Subcutaneous abdominal adipose tissue (tissue), 5 donors: ENCODE measurements at regions not wholly inside any gene's neighbourhood (a gene's known extent, or its start where the extent isn't known, plus 50 kb on each side); places are given as distances from the start of the nearest gene placed in this dataset.
"Not testable (repeated sequence)": the region's sequence is repeated elsewhere in the genome, so short reads cannot be mapped to it uniquely, and the experiment has no call there.

Experiments
- H3K27ac ChIP-seq: one replicate; pipeline ENCODE4 v1.7.0; 2013; ENCODE audit warnings: low read depth, mild to moderate bottlenecking, inconsistent platforms, low read length, moderate library complexity
- H3K27me3 ChIP-seq, 5 donors: one replicate each; pipeline ENCODE4 v1.7.0; 2013; ENCODE audit warnings: low read length in 5 of 5, inconsistent platforms in 1 of 5; ENCODE audit not compliant: control insufficient read depth in 5 of 5, insufficient read depth in 4 of 5
- H3K36me3 ChIP-seq, 5 donors: one replicate each; pipeline ENCODE4 v1.7.0; 2013; ENCODE audit warnings: low read length in 5 of 5; ENCODE audit not compliant: control insufficient read depth in 5 of 5, insufficient read depth in 5 of 5
- H3K4me1 ChIP-seq, 5 donors: one replicate each; pipeline ENCODE4 v1.7.0; 2013; ENCODE audit warnings: low read length in 5 of 5, mild to moderate bottlenecking in 3 of 5, moderate library complexity in 1 of 5; ENCODE audit not compliant: control insufficient read depth in 5 of 5, insufficient read depth in 5 of 5
- H3K4me3 ChIP-seq, 5 donors: one replicate each; pipeline ENCODE4 v1.7.0; 2013; ENCODE audit warnings: low read length in 5 of 5, low read depth in 1 of 5
- H3K9ac ChIP-seq, 5 donors: one replicate each; pipeline ENCODE4 v1.7.0; 2013; ENCODE audit warnings: low read length in 5 of 5, mild to moderate bottlenecking in 4 of 5, moderate library complexity in 3 of 5
- H3K9me3 ChIP-seq, 5 donors: one replicate each; pipeline ENCODE4 v1.7.0; 2013; ENCODE audit warnings: low read length in 5 of 5; ENCODE audit not compliant: control insufficient read depth in 5 of 5
- donor health status: healthy.
- donor health status: healthy.
- donor health status: healthy.
- donor health status: healthy.
- donor health status: healthy.

DNA sequence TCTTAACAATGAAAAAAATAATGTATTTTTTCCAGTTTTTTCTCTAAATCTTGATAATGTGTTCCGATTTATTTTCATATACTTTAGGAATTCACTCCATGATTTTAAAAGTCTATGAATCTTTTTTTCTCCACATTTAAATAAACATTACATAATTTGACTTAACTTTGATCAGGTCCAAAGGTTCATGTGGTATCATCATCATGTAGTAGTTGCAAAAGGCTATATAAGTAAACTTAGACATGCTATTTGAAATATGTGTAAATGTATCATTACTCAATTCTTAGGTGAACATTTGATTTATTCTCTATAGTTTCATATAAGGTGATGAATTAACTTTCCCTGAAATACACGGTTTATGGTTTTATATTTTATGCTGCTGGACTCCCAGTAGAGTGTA is 2197.0 kb upstream of the RAG2 start:
- Histone ChIP-seq H3K27me3 (no peaks in the 10 kb centered on the region), H3K27ac (no peak overlapping the region), H3K9me3 (no peaks in the 10 kb centered on the region), H3K36me3 (no peaks in the 10 kb centered on the region), H3K4me3 (no peak overlapping the region), H3K9ac (no peak overlapping the region), H3K4me1 (no peaks in the 10 kb centered on the region)

DNA sequence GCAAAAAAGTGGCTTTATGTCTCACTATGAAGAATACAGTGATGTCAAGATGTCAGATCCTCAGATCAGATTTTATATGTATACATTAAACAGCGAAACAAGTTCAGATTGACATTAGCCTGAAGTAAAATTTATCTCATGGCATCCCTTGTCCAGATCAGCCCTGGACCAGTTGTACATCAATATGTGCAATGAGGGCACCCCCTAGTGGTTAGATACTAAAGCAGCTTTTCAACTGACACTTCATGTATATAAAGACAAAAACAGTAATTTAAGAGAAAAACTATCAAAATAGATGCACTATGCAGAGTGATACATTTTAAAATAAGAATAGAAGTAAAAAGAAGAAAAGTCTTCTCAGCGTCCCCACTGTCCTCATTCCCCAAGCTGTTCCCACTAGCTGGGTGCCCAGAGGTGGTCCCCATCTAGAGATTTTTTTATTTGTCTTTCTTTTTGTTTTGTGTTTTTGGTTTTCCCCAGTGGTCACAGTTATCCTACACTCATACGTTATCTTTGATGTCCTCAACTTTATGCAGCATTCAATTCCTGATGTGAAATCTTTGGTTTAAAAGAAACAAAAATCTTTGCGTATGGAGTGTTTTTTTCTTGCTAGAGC is 2193.4 kb upstream of the RAG2 start:
- H3K9me3 ChIP-seq, result no peaks in the 10 kb centered on the region
- no peak overlapping the region for H3K9ac ChIP-seq
- no peaks in the 10 kb centered on the region for H3K27me3 ChIP-seq
- no peaks in the 10 kb centered on the region for H3K36me3 ChIP-seq
- H3K4me1 ChIP-seq, result no peaks in the 10 kb centered on the region
- H3K27ac ChIP-seq, result no peak overlapping the region
- no peak overlapping the region for H3K4me3 ChIP-seq

DNA sequence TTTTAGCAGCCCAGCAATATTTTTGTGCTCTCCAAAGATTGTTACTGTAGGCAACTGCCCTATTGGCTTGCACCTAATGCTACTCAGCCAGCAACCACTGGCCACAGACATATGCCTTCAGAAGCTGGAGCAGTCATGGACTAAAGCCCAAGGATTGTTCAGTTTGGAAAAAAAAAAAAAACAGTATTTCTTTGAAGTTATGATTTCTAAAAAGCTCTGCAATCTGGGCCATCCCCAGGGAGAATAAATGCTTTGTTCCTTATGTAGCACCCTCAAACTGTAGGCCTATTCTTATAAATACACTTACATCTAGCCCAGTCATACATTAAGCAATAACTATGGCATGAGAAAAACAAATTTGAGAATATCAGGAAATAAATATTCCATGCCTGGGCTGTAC is 2190.5 kb upstream of the RAG2 start:
- H3K9me3 ChIP-seq, result no peaks in the 10 kb centered on the region
- no peak overlapping the region for H3K9ac ChIP-seq
- no peaks in the 10 kb centered on the region for H3K27me3 ChIP-seq
- H3K36me3 ChIP-seq, result no peaks in the 10 kb centered on the region
- H3K4me1 ChIP-seq, result no peaks in the 10 kb centered on the region
- H3K27ac ChIP-seq, result no peak overlapping the region
- no peak overlapping the region for H3K4me3 ChIP-seq

- Histone ChIP-seq H3K4me1 (no peaks in the 10 kb centered on the region), H3K4me3 (no peak overlapping the region), H3K36me3 (no peaks in the 10 kb centered on the region), H3K27ac (no peak overlapping the region), H3K27me3 (no peaks in the 10 kb centered on the region), H3K9me3 (no peaks in the 10 kb centered on the region), H3K9ac (no peak overlapping the region)
Measured at GRCh38 chr11:38784164-38784563, 2186.1 kb upstream of the RAG2 start.

- Histone ChIP-seq H3K9ac (no peak overlapping the region), H3K27me3 (no peaks in the 10 kb centered on the region), H3K4me1 (no peaks in the 10 kb centered on the region), H3K9me3 (peaks cover 0 to 6% (median 0%) of the 10 kb centered on the region in 5 donors), H3K36me3 (no peaks in the 10 kb centered on the region), H3K4me3 (no peak overlapping the region), H3K27ac (no peak overlapping the region)
Measured at GRCh38 chr11:38766796-38767195, 2168.8 kb upstream of the RAG2 start.

GRCh38 chr11:38759394-38759793 is 2161.4 kb upstream of the RAG2 start:
- no peak overlapping the region for H3K9ac ChIP-seq
- no peak overlapping the region for H3K27ac ChIP-seq
- H3K4me3 ChIP-seq, result no peak overlapping the region
- no peaks in the 10 kb centered on the region for H3K36me3 ChIP-seq
- peaks cover 0 to 4% (median 0%) of the 10 kb centered on the region in 5 donors for H3K9me3 ChIP-seq
- no peaks in the 10 kb centered on the region for H3K4me1 ChIP-seq
- no peaks in the 10 kb centered on the region for H3K27me3 ChIP-seq

- H3K9ac ChIP-seq, result no peak overlapping the region
- no peaks in the 10 kb centered on the region for H3K27me3 ChIP-seq
- H3K4me1 ChIP-seq, result no peaks in the 10 kb centered on the region
- H3K9me3 ChIP-seq, result peaks cover 0 to 7% (median 0%) of the 10 kb centered on the region in 5 donors
- H3K36me3 ChIP-seq, result no peaks in the 10 kb centered on the region
- no peak overlapping the region for H3K27ac ChIP-seq
- H3K4me3 ChIP-seq, result no peak overlapping the region
Measured at GRCh38 chr11:38756537-38756936, 2158.5 kb upstream of the RAG2 start.

DNA sequence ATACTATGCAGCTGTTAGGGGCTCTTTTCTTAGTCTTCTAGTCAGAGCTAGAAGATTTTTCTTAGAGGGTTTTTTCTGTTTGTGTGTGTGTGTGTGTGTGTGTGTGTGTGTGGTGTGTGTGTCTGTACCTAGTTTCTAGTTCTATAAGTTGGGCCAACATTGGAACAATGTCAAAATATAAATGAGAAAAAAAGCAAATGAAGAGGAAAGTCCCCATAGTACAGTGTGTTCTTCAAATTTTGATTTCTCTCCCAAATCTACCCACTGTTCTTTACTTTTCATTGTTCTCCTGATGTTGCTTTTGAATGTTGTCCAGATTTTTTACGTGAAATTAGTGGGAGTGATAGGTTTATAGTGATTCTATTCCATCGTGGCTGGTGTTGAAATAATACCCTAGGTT is 2153.4 kb upstream of the RAG2 start:
- peaks cover 0 to 6% (median 0%) of the 10 kb centered on the region in 5 donors for H3K9me3 ChIP-seq
- H3K4me1 ChIP-seq, result no peaks in the 10 kb centered on the region
- H3K27ac ChIP-seq, result no peak overlapping the region
- H3K27me3 ChIP-seq, result no peaks in the 10 kb centered on the region
- no peaks in the 10 kb centered on the region for H3K36me3 ChIP-seq
- H3K9ac ChIP-seq, result no peak overlapping the region
- no peak overlapping the region for H3K4me3 ChIP-seq

GRCh38 chr11:38746516-38746915 is 2148.5 kb upstream of the RAG2 start:
- H3K9ac ChIP-seq, H3K27ac ChIP-seq, H3K4me1 ChIP-seq, H3K27me3 ChIP-seq, H3K9me3 ChIP-seq, H3K4me3 ChIP-seq, H3K36me3 ChIP-seq: not testable (repeated sequence)

DNA sequence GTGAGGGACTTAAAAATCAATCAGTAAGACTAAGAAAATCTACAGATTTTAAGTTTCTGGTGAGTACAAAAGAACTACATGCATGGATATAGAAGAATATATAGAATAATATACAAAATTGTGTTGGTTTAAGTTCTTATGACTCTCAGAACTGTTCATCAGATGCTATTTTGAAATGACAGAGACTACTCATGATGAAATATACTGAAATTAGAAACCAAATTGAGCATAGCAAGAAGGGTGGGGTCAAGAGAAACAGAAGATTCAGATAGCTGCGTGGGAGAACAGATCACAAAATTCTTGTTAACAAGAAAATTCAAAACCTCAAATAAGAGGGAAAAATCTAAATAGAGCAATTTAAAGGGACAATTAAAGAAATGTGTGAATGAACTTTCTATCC is 2125.3 kb upstream of the RAG2 start:
- H3K27me3 ChIP-seq, result no peaks in the 10 kb centered on the region
- H3K27ac ChIP-seq, result no peak overlapping the region
- H3K9me3 ChIP-seq, result peaks cover 0 to 7% (median 0%) of the 10 kb centered on the region in 5 donors
- H3K36me3 ChIP-seq, result no peaks in the 10 kb centered on the region
- no peak overlapping the region for H3K9ac ChIP-seq
- H3K4me1 ChIP-seq, result no peaks in the 10 kb centered on the region
- no peak overlapping the region for H3K4me3 ChIP-seq
